HG02610 (cell line): ENCODE measurements at regions not wholly inside any gene's neighbourhood (a gene's known extent, or its start where the extent isn't known, plus 50 kb on each side); places are given as distances from the start of the nearest gene placed in this dataset.

Source experiments
- ATAC-seq: cut with Tn5 transposase; IDR thresholded peaks from one replicate; pipeline ENCODE4 v1.9.1; 2021; ENCODE audit warnings: mild to moderate bottlenecking, moderate library complexity; ENCODE audit not compliant: unreplicated experiment

GRCh38 chr2:181185421-181185820 is 205.0 kb downstream of the UBE2E3 start:
- ATAC-seq: no peak

GRCh38 chr2:181185948-181186347 is 205.5 kb downstream of the UBE2E3 start:
- ATAC-seq: no peak

GRCh38 chr2:181188605-181189004 is 208.2 kb downstream of the UBE2E3 start:
- no peak for ATAC-seq

GRCh38 chr2:181189951-181190350 is 209.5 kb downstream of the UBE2E3 start:
- ATAC-seq: no peak

GRCh38 chr2:181190711-181191110 is 210.3 kb downstream of the UBE2E3 start:
- no peak for ATAC-seq

- ATAC-seq: no peak
These were observed 213.1 kb downstream of the UBE2E3 start for GRCh38 chr2:181193550-181193949.

GRCh38 chr2:181196401-181196800 is 216.0 kb downstream of the UBE2E3 start:
- ATAC-seq: no peak

- ATAC-seq: no peak
These were observed 216.8 kb downstream of the UBE2E3 start for GRCh38 chr2:181197140-181197760.

- ATAC-seq: no peak
These were observed 217.9 kb downstream of the UBE2E3 start for GRCh38 chr2:181198183-181198864.

- ATAC-seq: no peak
These were observed 223.0 kb downstream of the UBE2E3 start for GRCh38 chr2:181203412-181203811.

- ATAC-seq: no peak
These were observed 223.5 kb downstream of the UBE2E3 start for GRCh38 chr2:181203916-181204315.

GRCh38 chr2:181218401-181218821 is 238.0 kb downstream of the UBE2E3 start:
- ATAC-seq: no peak

- ATAC-seq: no peak
These were observed 234.0 kb upstream of the ITGA4 start for GRCh38 chr2:181223234-181223633.

GRCh38 chr2:181224866-181225265 is 232.3 kb upstream of the ITGA4 start:
- no peak for ATAC-seq

GRCh38 chr2:181228661-181229060 is 228.5 kb upstream of the ITGA4 start:
- ATAC-seq: no peak

GRCh38 chr2:181231151-181231550 is 226.0 kb upstream of the ITGA4 start:
- no peak for ATAC-seq

GRCh38 chr2:181231886-181232621 is 225.1 kb upstream of the ITGA4 start:
- ATAC-seq: no peak

- no peak for ATAC-seq
These were observed 222.7 kb upstream of the ITGA4 start for GRCh38 chr2:181234487-181234891.

GRCh38 chr2:181235011-181235410 is 222.2 kb upstream of the ITGA4 start:
- no peak for ATAC-seq

GRCh38 chr2:181235683-181236459 is 221.3 kb upstream of the ITGA4 start:
- ATAC-seq: peak; percentile 97

GRCh38 chr2:181239201-181239799 is 217.9 kb upstream of the ITGA4 start:
- ATAC-seq: no peak
